GM18867 (cell line): ENCODE measurements at regions not wholly inside any gene's neighbourhood (a gene's known extent, or its start where the extent isn't known, plus 50 kb on each side); places are given as distances from the start of the nearest gene placed in this dataset.
"Not testable (repeated sequence)": the region's sequence is repeated elsewhere in the genome, so short reads cannot be mapped to it uniquely, and the experiment has no call there.

Source experiments
- ATAC-seq: cut with Tn5 transposase; IDR thresholded peaks from one replicate; pipeline ENCODE4 v1.9.1; 2021; ENCODE audit warnings: mild to moderate bottlenecking, moderate library complexity; ENCODE audit not compliant: unreplicated experiment

- no peak for ATAC-seq
Measured at GRCh38 chr6:139468178-139468819, 93.9 kb upstream of the CITED2 start.

- ATAC-seq: no peak
Measured at GRCh38 chr6:139457476-139457875, 83.0 kb upstream of the CITED2 start.

DNA sequence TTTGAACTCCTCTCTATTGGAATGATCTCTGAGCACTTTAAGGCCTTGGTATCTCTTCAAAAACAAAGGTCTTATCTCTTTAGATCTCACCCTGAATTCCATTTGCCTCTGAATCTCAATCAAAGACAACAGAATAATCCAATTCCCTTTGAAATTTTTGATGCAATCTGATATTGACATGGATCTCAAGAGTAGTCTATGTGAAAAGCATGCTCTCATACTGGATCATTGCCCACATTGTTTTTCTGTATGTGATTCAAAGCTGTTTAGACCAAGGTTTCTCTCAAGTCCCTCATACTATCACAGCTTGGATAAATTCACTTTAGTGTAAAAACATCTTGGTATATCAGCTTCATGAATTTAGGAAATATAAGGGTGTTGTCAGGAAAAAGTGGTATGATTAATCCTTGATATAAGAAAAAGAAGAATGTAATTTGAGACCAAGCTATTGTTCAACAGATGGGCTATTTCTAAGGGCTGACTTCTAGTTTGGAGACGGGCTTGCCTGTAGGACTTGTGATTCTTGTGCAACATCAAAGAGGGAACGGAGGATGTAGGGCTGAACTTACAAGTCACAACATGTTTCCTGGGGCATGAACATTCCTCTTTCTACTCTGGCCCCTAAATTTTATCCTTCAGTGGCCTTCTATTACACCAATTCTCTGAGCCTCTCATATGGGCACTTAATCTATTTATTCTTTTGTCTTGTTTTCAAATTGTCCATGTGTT, 77.9 kb upstream of the CITED2 start:
- ATAC-seq: no peak

GRCh38 chr6:139449611-139450000, 75.2 kb upstream of the CITED2 start:
- ATAC-seq: no peak

DNA sequence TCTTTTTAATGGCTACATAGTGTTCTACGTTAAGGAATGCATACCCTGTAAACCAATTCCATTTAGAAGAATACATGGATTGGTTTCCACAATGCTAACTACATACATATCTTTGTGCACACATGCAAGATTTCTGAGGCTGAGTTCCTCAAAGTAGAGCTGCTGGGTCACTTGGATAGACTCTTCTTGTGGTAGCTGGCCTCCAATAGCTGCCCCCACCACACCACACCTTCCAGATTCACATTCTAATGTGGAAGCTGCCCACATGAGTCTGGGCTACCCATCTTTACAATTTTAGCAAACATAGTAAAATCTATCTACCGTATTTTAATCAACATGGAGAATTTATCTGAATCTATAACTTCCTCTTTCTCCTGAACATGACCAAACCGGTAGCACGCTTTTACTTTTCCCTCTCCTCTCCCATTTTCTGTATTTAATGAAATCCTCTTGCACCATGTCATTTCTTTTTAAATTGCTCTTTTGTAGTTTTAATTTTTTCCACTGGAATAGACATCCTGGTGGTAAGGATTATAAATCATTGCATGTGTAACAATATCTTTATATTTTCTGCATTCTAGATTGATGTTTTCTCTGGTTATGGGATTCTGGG, 74.7 kb upstream of the CITED2 start:
- no peak for ATAC-seq

DNA sequence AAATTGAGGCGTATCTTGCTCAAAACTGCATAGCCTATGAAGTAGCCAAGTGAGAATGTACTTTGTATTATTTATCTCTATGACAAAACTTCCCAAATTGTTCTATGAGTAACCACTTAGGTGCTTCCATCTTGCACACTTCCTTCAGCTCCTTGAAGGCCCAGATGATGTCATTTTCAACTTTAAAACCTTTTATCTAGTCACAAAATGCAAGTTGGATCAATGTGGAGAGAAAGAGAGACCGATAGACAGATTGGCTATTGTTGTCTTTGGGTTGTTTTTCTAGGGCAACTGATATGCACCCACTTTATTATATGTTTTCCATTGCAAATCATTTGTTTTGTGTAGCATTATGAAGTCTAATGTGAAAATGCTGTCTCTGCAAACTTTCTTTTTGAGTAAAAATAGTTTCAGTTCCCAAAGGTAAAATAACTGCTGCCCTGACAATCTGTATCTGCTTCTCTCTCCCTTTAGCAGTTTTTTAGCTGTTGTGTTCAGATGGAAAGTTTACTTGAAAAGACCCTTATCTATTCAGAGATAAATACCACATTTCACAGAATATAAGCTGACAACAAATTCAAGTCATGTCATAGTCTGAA, 73.7 kb upstream of the CITED2 start:
- ATAC-seq: peak; percentile 93

- no peak for ATAC-seq
Measured at GRCh38 chr6:139447656-139447975, 73.2 kb upstream of the CITED2 start.

DNA sequence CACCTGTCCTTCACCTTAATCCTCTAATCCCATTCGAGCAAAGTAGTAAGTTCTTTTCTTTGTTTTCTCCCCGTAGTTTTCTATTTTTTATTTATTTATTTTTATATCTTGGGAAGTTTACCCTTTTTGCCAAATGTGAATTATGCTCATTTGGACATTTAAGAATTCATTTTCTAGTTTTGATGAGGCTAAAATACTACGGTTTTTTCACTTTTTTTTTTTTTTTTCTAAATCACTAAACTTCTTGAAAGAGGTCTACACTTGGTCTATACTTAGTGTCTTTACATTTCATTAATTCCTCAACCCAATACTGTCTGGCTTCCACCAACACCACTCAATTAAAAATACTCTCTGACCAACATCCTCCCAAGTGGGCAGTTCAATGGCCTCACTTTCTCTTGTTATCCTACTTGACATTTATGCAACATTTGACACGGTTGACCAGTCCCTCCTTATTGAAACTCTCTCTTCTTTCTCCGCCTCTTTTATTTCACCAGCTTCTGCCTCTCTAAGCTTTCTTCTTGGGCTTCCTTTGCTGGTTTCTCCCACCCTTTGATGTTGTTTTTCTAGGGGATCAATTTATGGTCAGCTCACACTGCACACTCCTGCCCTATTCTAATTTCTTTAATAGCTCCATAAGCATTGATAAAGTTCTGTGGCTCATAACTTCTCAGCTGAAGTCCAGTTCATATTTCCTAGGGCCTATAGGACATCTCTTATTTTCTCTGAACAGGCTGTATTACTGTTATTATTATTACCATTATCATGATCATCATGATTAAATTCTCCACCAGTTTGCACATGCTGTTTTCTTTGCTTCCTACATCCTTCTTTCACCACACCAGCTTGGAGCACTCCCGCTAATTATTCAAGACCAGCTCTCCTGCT, 72.6 kb upstream of the CITED2 start:
- ATAC-seq: no peak

- ATAC-seq: no peak
Measured at GRCh38 chr6:139446138-139446715, 71.8 kb upstream of the CITED2 start.

DNA sequence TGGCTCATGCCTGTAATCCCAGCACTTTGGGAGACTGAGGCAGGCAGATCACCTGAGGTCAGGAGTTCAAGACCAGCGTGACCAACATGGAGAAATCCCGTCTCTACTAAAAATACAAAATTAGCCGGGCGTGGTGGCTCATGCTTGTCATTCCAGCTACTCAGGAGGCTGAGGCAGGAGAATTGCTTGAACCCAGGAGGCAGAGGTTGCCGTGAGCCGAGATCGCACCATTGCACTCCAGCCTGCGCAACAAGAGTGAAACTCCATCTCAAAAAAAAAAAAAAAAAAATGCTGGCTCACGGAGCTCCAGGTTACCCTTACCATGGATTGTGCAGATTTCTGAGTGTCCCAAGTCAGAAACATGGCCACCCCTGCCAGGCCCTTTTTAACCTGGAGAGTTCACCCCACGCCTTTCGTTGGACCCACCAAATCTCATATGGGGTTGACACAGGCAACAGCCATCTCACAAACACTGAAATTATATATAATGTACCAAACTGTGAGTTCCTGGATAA, 69.9 kb upstream of the CITED2 start:
- not testable (repeated sequence) for ATAC-seq

DNA sequence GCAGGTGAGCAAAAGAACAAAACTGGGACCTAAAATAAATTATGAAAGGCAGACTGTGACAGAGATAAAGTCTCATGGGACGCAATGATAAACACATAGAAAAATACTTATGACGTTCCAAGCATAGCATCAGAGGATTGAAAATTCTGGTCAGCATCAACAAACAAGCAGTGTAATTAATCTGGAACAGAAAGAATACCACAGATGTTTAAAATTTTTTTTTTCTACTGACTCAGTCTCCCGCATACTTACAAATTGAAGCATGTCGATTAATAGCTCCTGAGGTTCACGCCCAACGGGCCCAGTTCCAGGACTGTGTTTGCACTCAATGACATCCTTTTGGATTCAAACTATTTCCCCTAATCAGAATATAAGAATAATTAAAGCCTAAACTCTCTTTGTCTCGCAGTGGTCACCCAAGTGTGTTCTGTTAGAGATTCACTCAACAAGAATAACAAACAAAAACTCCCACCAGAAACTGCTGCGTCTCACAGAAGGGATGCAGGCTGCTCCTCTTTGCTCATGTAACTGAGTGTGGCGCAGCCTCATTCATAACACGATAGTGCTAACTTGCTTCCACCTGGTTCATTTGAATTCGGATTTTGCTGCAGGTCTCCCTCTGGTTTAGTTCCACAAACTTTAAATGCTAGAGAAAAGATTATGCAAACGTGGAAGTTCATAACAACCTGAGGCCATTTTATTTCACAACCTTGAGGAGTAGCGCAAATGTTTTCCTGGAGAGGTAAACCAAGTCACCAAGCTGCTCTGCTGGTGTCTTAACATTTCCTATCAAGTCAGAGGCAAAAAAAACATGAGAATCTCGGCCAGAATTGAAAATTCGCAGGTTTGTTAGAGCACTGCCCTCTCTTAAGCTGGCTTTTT, 69.0 kb upstream of the CITED2 start:
- no peak for ATAC-seq

DNA sequence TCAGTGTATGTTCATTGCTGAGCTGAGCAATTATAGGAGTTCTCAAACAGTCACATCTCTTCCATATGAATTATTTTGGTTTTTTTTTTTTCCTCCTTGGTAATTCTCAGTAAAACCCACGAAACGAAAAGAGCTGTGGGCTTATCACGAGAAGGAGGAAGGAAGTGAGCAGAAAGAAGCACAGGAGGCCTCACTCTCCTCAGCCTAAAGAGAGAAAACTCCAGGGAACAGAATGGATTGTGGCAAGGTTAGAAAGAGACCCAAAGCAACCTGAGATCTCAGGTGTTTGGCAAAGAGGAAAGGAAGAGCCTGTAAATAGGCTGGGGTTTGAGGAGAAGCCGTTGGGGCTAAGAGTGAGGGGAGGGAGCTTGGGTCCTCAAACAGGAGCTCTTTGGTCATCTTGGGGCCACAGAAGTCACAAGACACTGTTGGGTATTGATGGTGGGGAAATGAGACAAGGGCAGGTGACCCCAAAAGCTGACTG, 67.8 kb upstream of the CITED2 start:
- ATAC-seq: no peak

GRCh38 chr6:139439349-139439748, 64.9 kb upstream of the CITED2 start:
- ATAC-seq: no peak

DNA sequence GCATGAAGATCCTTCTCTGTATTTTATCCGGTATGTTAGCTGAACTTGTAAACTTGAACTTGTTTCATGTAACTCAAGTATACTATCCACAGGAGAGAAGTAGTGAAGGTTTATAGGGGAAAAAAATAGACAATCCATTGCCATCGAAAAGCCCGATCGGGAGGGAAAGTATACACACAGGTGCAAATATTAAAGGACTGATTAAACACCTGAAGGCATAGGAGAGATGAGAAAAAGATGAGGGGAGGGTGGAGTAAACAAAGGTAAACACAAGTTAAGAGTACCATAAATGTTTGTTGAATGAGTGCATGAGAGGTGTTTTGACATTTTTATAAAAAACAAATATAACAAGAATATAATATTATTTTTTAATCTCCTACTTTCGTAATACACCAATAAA, 64.3 kb upstream of the CITED2 start:
- no peak for ATAC-seq

DNA sequence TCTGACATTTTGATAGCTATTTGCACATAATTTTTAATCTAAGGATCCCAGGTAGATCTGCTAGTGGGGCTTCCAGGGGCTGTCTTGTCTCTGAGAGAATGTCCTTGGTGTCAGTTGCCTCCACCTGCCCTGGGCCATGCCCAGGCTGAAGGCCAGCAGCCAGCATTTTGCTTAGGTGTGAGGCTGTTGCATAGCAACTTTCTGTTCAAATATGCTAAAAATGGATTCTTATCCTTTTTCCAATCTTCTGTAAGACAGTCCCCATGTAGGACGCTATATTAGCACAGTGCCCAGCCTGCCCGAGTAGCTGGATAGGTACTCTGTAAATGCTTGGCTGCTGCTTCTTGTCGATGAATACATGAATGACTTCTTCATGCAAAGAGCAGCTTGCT, 62.5 kb upstream of the CITED2 start:
- no peak for ATAC-seq

- no peak for ATAC-seq
Measured at GRCh38 chr6:139436200-139436956, 61.9 kb upstream of the CITED2 start.

DNA sequence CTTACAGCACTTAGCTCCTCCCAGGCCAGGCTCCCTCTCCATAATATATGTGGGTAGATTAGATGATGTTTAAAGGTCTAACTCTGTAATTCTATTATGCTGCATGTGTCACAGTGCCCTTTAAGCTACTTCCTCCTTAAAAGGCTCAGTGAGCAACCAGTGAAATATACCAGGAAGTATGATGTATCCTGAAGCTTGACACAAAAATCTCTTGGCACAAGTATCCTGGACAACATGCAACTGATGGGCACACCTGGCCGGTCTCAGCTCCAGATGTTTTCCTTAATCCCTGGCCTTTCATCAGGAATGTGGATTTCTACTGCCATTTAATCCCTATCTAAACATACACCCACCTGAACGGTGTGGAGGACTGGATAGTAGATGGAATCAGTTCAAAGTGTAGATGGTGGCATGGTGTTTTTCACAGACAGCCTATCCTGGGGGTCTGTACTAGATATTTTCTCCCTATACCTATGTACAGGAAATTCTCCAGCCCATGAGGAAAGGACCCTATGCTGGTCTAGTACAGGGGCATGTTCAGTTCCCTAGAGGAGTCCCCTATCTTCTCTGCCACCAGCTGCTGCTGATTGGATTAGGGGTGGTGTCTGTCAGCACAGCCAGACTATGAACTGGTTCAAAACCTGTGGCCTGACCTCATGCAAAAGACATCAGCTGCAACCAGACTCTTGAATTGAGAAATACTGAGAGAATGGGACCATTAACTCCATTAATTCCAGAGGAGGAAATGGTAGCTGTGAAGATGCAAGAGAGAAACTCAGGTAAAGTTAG, 59.4 kb upstream of the CITED2 start:
- ATAC-seq: no peak

GRCh38 chr6:139431602-139431956, 57.1 kb upstream of the CITED2 start:
- ATAC-seq: no peak
